GM19023 (cell line): ENCODE measurements at regions not wholly inside any gene's neighbourhood (a gene's known extent, or its start where the extent isn't known, plus 50 kb on each side); places are given as distances from the start of the nearest gene placed in this dataset.
"Not testable (repeated sequence)": the region's sequence is repeated elsewhere in the genome, so short reads cannot be mapped to it uniquely, and the experiment has no call there.

Source experiments
- ATAC-seq: cut with Tn5 transposase; IDR thresholded peaks from one replicate; pipeline ENCODE4 v1.9.1; 2021; ENCODE audit warnings: mild to moderate bottlenecking, moderate library complexity; ENCODE audit not compliant: unreplicated experiment

DNA sequence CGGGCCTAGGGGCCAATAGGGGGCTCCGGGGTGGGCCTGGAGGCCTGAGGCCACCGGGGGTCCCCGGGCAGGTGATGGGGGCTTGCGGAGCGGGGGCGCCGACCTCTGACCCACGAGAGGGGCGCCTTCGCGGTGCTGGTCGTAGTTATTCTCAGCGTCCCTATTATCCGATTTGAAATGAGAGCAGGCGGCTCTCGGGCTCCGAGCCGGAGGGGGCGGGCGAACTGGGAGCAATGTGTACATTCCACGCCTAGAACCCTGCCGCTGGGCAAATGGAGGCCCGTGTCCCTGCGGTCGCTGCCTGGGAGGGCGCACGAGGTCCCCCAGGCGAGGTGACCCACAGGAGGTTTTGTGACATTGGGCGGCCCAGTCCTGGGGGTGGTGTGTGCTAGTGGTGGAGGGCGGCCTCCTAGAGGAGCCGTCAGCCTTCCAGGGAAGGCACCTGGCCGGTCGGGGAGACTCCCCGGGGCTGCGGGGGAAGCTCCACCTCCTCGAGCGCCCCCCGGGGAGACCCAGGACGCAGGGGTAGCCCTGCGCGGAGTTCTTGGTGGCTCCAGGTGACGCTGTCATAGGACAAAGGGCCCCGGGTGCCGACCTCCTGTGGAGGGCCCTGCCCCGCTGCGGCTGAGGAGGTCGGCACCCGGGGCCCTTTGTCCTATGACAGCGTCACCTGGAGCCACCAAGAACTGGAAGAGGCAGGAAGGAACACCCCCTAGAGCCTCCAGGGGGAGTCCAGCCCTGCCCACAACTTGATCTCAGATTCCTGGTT, 102.6 kb upstream of the PRKX start:
- peak; percentile 6 for ATAC-seq

GRCh38 chrX:3811331-3812311, 98.2 kb upstream of the PRKX start:
- no peak for ATAC-seq

GRCh38 chrX:3807906-3808305, 94.5 kb upstream of the PRKX start:
- ATAC-seq = no peak

- no peak for ATAC-seq
Measured at GRCh38 chrX:3806630-3807029, 93.2 kb upstream of the PRKX start.

DNA sequence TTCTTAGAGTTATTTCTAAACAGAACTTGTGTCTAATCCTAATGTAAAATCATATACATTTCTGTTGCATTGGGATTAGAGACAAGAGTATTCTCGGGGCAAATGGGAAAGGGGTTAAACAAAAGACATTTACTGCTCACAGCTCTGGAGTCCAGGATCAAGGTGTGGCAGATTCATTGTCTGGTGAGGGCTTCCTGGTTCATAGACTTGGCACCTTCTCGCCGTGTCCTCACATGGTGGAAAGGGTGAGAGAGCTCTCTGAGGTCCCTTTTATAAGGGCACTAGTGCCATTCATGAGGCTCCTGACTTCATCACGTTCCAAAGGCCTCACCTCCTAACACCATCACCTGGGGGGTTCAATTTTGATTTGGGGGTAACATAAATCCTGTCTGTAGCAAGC, 90.3 kb upstream of the PRKX start:
- no peak for ATAC-seq

GRCh38 chrX:3803305-3803704, 89.9 kb upstream of the PRKX start:
- no peak for ATAC-seq

DNA sequence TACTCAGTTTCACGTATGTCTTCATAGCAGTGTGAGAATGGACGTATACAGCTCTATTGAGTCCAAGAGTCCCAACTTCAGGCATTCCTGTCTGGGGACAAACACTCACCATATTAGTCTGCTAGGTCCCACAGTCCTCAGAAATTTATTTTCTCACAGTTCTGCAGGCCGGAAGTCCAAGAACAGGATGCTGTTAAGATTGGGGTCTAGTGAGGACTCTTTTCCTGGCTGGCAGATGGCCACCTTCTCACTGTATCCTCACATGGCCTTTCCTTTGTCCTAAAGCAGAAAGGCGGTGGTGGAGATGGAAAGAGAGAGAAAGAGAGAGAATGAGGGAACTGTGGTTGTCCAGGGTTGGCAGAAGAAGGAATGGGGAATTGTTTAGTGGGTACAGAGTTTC, 82.0 kb upstream of the PRKX start:
- not testable (repeated sequence) for ATAC-seq

GRCh38 chrX:3791449-3791848, 78.0 kb upstream of the PRKX start:
- ATAC-seq = no peak

- no peak for ATAC-seq
Measured at GRCh38 chrX:3788494-3789233, 75.2 kb upstream of the PRKX start.

GRCh38 chrX:3787856-3788255, 74.4 kb upstream of the PRKX start:
- ATAC-seq = no peak

DNA sequence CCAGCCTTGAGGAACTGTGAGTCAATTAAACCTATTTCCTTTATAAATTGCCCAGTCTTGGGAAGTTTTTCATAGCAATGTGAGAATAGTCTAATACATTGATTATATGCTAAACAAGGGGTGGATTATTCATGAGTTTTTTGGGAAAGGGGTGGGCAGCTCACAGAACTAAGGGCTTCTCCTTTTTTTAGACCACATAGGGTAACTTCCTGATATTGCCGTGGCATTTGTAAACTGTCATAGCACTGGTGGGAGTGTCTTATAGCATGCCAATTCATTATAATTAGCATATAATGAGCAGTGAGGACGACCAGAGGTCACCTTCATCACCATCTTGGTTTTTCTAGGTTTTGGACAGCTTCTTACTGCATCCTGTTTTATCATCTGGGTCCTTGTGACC, 72.4 kb upstream of the PRKX start:
- not testable (repeated sequence) for ATAC-seq

DNA sequence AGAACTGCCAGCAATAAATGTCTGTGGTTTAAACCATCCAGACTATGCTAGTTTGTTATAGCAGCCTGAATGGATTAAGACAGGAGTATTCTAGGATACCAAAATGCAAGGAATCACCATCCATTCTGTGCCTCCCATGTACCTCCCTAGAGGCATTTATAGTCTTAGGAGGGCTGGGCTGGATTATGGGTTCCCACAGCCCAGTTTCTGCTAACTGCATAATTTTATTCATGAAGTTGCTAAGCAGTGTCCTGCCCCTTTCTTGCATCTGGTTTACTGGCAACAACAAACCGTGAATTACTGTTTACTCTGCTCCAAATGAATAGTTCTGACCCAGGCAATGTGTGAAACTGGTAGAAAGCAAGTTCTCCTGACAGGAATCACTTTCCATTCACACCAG, 67.1 kb upstream of the PRKX start:
- ATAC-seq = no peak

DNA sequence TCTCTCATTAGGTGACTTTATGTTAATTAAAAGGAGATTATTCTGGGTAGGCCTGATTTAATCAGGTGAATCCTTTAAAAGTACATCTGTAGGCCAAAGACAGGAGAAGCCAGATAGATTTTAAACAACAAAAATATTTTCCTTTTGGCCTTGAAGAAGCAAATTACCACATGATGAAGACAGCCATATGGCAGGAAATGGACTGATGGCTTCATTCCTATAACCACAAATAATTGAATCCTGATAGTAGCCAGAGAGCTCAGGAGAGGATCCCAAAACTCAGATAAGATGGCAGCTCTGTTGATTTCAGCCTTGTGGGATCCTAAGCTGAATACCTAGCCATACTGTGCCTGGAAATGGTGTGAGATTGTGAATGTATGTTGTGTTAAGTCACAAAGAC, 66.1 kb upstream of the PRKX start:
- no peak for ATAC-seq

DNA sequence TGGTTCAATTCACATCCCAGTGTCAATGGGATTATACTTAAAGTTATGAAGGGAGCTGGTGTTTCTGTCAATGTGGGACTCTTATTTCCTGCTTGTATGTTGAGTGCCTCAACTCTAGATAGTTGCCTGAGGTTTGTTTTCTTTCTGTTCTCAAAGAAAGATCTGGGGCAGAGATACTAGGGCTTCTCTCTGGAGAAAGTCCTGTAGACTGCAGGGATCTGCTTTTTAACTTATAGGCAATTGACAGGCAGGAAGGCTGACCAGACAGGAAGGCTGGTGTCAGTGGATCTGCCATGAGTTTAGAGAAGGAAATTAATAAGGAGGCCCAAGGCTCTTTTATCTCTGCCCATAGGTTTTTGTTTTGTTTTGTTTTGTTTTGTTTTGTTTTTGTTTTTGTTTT, 64.0 kb upstream of the PRKX start:
- no peak for ATAC-seq

GRCh38 chrX:3771766-3772165, 58.3 kb upstream of the PRKX start:
- ATAC-seq = no peak

GRCh38 chrX:3768881-3769280, 55.4 kb upstream of the PRKX start:
- ATAC-seq = no peak
